Naive thymus-derived CD8-positive, alpha-beta T cell (primary cell): ENCODE measurements at regions not wholly inside any gene's neighbourhood (a gene's known extent, or its start where the extent isn't known, plus 50 kb on each side); places are given as distances from the start of the nearest gene placed in this dataset.
"Not testable (repeated sequence)": the region's sequence is repeated elsewhere in the genome, so short reads cannot be mapped to it uniquely, and the experiment has no call there.

Experiments used
- ATAC-seq, 2 donors: fragments of 150-1000 bp; cut with Tn5 transposase in 1 of 2; sonication (Bioruptor Pico), chemical (Tn5 transposase) in 1 of 2; 1 replicate in 1 of 2; 2 replicates in 1 of 2; pipeline ENCODE4 v1.10.0; 2021; ENCODE audit warnings: mild to moderate bottlenecking in 2 of 2, moderate library complexity in 2 of 2
- POLR2A ChIA-PET: fragments of 350-600 bp; sonication (Branson Sonifier 250); formaldehyde crosslinking; loops from one replicate; lab custom pipeline; 2021; ENCODE audit warnings: antibody characterized with exemption; lab: Charles Lee
- DNase-seq, 10 donors: peaks; one replicate each; pipeline versions ENCODE4 v3.0.0 to v3.0.0-alpha.2; 2020 to 2022
- H3K27ac Mint-ChIP-seq, 10 donors: one replicate each; pipeline ENCODE4 v1.8.0; 2020 to 2022; ENCODE audit warnings: mild to moderate bottlenecking in 10 of 10, mixed read lengths in 10 of 10, moderate library complexity in 4 of 10, inconsistent platforms in 1 of 10
- H3K27me3 Mint-ChIP-seq, 5 donors: one replicate each; pipeline ENCODE4 v1.8.0; 2021 to 2022; ENCODE audit warnings: mixed read lengths in 5 of 5
- H3K36me3 Mint-ChIP-seq, 3 donors: one replicate each; pipeline ENCODE4 v1.8.0; 2020 to 2022; ENCODE audit warnings: mixed read lengths in 3 of 3, mild to moderate bottlenecking in 2 of 3, inconsistent platforms in 1 of 3
- H3K4me1 Mint-ChIP-seq, 4 donors: one replicate each; pipeline ENCODE4 v1.8.0; 2021 to 2022; ENCODE audit warnings: mixed read lengths in 4 of 4
- H3K4me3 Mint-ChIP-seq, 10 donors: one replicate each; pipeline ENCODE4 v1.8.0; 2020 to 2022; ENCODE audit warnings: mild to moderate bottlenecking in 10 of 10, mixed read lengths in 10 of 10, moderate library complexity in 6 of 10, inconsistent platforms in 1 of 10
- H3K9me3 Mint-ChIP-seq, 9 donors: one replicate each; pipeline ENCODE4 v1.8.0; 2020 to 2022; ENCODE audit warnings: mixed read lengths in 9 of 9, mild to moderate bottlenecking in 3 of 9, inconsistent platforms in 1 of 9, moderate library complexity in 1 of 9

DNA sequence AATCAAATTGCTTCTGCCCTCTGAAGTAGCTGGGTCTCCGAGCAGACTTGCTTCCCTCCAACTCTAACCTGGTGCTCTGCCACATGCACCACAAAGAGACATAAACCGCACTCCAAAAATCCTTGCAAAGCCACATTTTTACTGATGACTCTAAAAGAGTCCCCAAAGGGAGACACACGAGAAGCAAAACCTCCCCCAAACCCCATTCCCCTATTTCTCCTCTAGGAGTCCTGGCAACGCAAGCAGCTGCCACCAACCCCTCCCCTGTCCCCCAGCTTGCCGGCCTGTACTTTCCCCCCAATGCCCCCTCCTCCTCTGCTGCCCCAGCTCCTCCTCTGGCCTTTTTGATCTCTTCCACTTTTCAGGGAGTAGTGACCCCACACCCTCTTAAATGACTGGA is 180.1 kb upstream of the ARID1B start:
- ATAC-seq (no peak), DNase-seq (no peak)
- peaks cover 0 to 10% (median 0%) of the 10 kb centered on the region in 4 donors for H3K4me1 Mint-ChIP-seq
- POLR2A ChIA-PET = interaction anchor here (0.6 kb wide), 1 partner anchor 8 kb away, joined by 4 read pairs; no protein-coding TSS in a partner anchor
- no peaks in the 10 kb centered on the region for H3K9me3 Mint-ChIP-seq
- no peak overlapping the region for H3K27ac Mint-ChIP-seq
- peaks cover 0 to 17% (median 6%) of the 10 kb centered on the region in 5 donors for H3K27me3 Mint-ChIP-seq
- H3K36me3 Mint-ChIP-seq = no peaks in the 10 kb centered on the region
- no peak overlapping the region for H3K4me3 Mint-ChIP-seq

DNA sequence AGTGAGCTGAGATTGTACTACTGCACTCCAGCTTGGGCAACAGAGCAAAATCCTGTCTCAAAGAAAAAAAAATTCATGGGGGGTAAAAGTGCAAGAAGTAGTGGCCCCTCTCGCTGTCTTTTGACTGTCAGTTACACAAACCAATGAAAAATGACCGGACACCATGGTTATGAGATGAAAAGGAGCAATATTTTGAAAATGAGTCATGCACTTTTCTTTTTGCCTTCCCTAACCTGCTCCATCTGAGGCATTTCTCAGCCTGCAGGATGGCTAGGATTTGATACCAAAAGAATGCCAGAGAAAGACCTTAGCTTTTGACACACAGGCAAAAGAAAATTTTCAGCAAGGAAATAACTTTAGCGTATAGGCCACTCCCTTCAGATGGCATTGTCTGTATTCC is 181.7 kb upstream of the ARID1B start:
- no peaks in the 10 kb centered on the region for H3K36me3 Mint-ChIP-seq
- POLR2A ChIA-PET = no interaction called here
- peaks cover 0 to 10% (median 0%) of the 10 kb centered on the region in 4 donors for H3K4me1 Mint-ChIP-seq
- peaks cover 0 to 14% (median 3%) of the 10 kb centered on the region in 5 donors for H3K27me3 Mint-ChIP-seq
- H3K27ac Mint-ChIP-seq = no peak overlapping the region
- no peaks in the 10 kb centered on the region for H3K9me3 Mint-ChIP-seq
- no peak for ATAC-seq
- H3K4me3 Mint-ChIP-seq = no peak overlapping the region
- DNase-seq = no peak

DNA sequence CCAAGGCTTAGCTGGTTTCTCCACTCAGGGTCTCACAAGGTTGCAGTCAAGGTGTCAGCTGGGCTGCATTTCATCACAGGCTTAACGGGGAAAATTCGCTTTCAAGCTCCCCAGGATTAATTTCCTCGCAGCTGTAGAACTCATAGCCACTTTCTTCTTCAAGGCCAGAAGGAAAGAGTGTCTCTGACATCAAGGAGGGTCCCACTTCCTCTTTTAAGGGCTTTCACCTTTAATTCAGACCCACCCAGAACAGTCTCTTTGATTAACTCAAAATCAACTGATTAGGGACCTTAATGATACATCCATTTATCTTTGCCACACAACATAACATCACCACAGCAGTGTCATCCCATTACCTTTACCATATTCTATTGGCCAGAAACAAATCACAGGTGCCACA is 183.3 kb upstream of the ARID1B start:
- H3K4me1 Mint-ChIP-seq = peaks cover 0 to 8% (median 0%) of the 10 kb centered on the region in 4 donors
- H3K27ac Mint-ChIP-seq = no peak overlapping the region
- ATAC-seq = no peak
- H3K36me3 Mint-ChIP-seq = no peaks in the 10 kb centered on the region
- no peak overlapping the region for H3K4me3 Mint-ChIP-seq
- no peak for DNase-seq
- POLR2A ChIA-PET = no interaction called here
- H3K9me3 Mint-ChIP-seq = no peaks in the 10 kb centered on the region
- peaks cover 0 to 12% (median 3%) of the 10 kb centered on the region in 5 donors for H3K27me3 Mint-ChIP-seq

DNA sequence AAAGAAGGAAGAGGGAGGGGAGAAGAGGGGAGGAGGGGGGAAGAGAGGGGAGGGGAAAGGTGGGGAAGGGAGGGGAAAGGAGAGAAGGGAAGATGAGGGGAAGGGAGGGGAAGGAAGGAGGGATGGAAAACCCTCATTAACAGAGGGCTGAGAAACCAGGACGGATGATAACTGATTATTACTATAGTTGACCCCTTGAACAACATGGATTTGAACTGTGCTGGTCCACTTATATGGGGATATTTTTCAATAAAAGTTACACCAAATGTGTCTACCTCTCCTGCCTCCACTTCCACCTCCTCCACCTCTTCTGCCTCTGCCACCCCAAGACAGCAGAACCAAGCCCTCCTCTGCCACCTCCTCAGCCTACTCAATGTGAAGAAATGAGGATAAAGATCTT is 184.1 kb upstream of the ARID1B start:
- no peak for DNase-seq
- POLR2A ChIA-PET = no interaction called here
- peaks cover 0 to 12% (median 3%) of the 10 kb centered on the region in 5 donors for H3K27me3 Mint-ChIP-seq
- no peaks in the 10 kb centered on the region for H3K36me3 Mint-ChIP-seq
- no peak overlapping the region for H3K4me3 Mint-ChIP-seq
- H3K9me3 Mint-ChIP-seq = no peaks in the 10 kb centered on the region
- peaks cover 0 to under 1% (median 0%) of the 10 kb centered on the region in 4 donors for H3K4me1 Mint-ChIP-seq
- ATAC-seq = no peak
- H3K27ac Mint-ChIP-seq = no peak overlapping the region

DNA sequence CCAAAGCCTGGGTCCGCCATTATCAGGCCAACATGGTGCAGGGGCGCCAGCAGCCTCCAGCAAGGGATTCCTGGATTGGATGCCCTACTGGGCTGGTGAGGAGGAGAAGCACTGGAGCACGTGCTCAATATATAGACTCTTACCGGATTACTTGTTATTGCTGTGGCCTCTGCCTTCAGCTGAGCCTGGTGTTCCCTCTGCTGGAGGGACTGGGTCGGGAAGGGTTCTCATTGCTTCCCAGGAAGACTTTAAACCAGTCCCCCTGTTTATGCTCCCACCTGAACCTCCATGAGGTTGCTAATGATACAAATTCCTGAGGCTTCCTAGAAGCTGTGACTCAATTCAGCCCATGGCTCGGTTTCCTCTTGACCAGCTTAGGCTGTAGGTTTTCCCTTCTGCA is 186.7 kb upstream of the ARID1B start:
- H3K4me3 Mint-ChIP-seq = no peak overlapping the region
- POLR2A ChIA-PET = no interaction called here
- H3K9me3 Mint-ChIP-seq = no peaks in the 10 kb centered on the region
- DNase-seq (no peak), ATAC-seq (no peak)
- no peaks in the 10 kb centered on the region for H3K36me3 Mint-ChIP-seq
- no peaks in the 10 kb centered on the region for H3K4me1 Mint-ChIP-seq
- H3K27ac Mint-ChIP-seq = no peak overlapping the region
- peaks cover 0 to 11% (median 5%) of the 10 kb centered on the region in 5 donors for H3K27me3 Mint-ChIP-seq

DNA sequence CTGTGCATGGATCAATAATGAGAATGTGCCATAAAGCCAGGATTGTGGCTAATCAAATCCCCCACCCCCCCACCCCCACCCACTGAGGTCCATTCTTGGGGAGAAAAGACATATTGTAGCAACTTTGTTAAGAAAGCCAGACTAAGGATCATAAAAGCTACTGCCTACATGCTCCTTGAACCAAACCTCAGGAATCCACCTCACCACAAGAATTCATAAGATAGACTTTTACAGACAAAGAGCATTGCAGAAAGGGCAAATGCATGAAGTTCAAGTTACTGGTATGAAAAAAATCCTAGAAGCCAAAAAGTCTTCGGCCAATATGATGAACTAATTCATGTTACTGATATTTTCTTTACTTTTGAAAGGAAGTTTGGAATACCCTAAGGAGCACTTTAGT is 187.9 kb upstream of the ARID1B start:
- H3K4me3 Mint-ChIP-seq = no peak overlapping the region
- no peaks in the 10 kb centered on the region for H3K36me3 Mint-ChIP-seq
- H3K4me1 Mint-ChIP-seq = no peaks in the 10 kb centered on the region
- peaks cover 0 to under 1% (median 0%) of the 10 kb centered on the region in 9 donors for H3K9me3 Mint-ChIP-seq
- H3K27me3 Mint-ChIP-seq = peaks cover 0 to 11% (median 5%) of the 10 kb centered on the region in 5 donors
- POLR2A ChIA-PET = interaction anchor here (0.7 kb wide), 1 partner anchor 8 kb away, joined by 4 read pairs; no protein-coding TSS in a partner anchor
- no peak for ATAC-seq
- no peak for DNase-seq
- H3K27ac Mint-ChIP-seq = no peak overlapping the region

DNA sequence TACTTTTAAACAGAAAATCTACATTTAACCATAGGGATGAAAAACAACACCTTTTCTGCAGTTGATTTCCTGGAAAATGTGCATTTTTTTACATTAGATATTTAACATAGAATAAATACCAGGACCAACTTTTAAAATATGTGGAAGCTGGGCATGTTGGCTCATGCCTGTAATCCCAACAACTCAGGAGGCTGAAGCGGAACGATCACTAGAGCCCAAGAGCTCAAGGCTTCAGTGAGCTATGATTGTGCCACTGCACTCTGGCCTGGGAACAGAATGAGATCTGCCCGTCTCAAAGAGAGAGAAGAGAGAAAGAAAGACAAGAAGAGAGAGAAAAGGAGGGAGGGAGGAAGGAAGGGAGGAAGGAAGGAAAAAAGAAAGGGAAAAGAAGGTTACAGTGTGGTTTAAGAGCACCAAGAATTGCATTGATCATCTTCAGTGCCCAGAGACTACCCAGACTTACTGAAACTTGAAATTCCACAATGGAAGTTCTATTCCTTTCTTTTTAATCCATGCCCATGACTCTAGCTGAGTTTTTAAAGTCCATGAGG is 189.4 kb upstream of the ARID1B start:
- POLR2A ChIA-PET = no interaction called here
- H3K27me3 Mint-ChIP-seq = peaks cover 0 to 11% (median 5%) of the 10 kb centered on the region in 5 donors
- H3K4me1 Mint-ChIP-seq = no peaks in the 10 kb centered on the region
- ATAC-seq (no peak), DNase-seq (no peak)
- H3K27ac Mint-ChIP-seq = no peak overlapping the region
- H3K4me3 Mint-ChIP-seq = no peak overlapping the region
- no peaks in the 10 kb centered on the region for H3K36me3 Mint-ChIP-seq
- H3K9me3 Mint-ChIP-seq = peaks cover 0 to 5% (median 0%) of the 10 kb centered on the region in 9 donors

DNA sequence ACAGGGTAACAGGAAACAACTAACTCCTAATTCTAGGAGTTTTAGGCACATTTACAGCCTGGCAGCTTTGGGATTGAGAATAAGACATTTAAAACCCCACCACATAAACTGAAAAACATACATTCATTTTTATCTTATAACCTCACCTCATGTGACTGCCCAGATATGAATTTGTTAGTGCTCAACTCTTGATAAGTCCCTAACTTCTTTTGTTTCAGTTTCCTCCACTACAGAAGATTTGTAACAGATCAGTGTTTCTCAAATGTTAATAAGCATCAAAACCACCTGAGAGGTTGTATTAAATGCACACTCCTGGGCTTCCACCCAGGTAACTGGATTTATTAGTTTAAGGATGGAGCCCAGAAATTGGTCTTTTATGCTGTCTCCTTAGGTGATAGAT is 190.1 kb upstream of the ARID1B start:
- H3K27ac Mint-ChIP-seq = no peak overlapping the region
- H3K9me3 Mint-ChIP-seq = peaks cover 0 to 5% (median 0%) of the 10 kb centered on the region in 9 donors
- DNase-seq (no peak), ATAC-seq (no peak)
- H3K4me3 Mint-ChIP-seq = no peak overlapping the region
- H3K36me3 Mint-ChIP-seq = no peaks in the 10 kb centered on the region
- H3K27me3 Mint-ChIP-seq = peaks cover 0 to 11% (median 2%) of the 10 kb centered on the region in 5 donors
- POLR2A ChIA-PET = no interaction called here
- no peaks in the 10 kb centered on the region for H3K4me1 Mint-ChIP-seq

DNA sequence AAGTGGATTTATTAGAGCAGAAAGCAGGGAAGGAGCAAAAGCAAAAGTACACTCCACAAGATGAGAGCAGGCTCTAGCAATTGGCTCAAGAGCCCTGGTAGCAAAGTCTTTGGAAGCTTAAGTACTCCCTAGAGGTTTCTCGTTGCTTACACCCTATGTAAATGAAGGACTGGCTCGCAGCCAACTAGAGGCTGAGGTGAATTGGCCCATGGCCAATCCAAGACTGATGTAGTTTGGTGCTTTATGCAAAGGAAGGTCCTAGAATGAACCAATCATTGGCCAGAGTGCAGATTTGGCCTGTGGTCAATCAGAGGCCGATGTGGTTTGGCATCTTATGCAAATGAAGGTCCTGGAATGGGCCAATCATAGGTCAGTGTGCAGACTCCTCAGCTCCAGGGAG is 191.3 kb upstream of the ARID1B start:
- Mint-ChIP-seq H3K27ac (no peak overlapping the region), H3K27me3 (peaks cover 0 to 10% (median 2%) of the 10 kb centered on the region in 5 donors), H3K36me3 (no peaks in the 10 kb centered on the region), H3K4me3 (no peak overlapping the region), H3K9me3 (peaks cover 0 to 5% (median 0%) of the 10 kb centered on the region in 9 donors), H3K4me1 (no peaks in the 10 kb centered on the region)
- ATAC-seq (no peak), DNase-seq (no peak)
- POLR2A ChIA-PET = no interaction called here

DNA sequence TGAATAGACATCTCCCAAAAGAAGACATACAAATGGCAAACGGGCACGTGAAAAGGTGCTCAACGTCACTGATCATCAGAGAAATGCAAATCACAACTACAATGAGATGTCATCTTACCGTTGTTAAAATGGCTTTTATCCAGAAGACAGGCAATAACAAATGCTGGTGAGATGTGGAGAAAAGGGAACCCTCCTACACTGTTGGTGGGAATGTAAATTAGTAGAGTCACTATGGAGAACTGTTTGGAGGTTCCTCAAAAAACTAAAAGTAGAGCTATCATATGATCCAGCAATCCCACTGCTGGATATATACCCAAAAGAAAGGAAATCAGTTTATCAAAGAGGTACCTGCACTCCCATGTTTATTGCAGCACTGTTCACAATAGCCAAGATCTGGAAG is 193.1 kb upstream of the ARID1B start:
- H3K9me3 Mint-ChIP-seq = peaks cover 0 to 11% (median 7%) of the 10 kb centered on the region in 9 donors
- ATAC-seq, H3K4me1 Mint-ChIP-seq, H3K36me3 Mint-ChIP-seq, H3K27ac Mint-ChIP-seq, POLR2A ChIA-PET, H3K4me3 Mint-ChIP-seq, H3K27me3 Mint-ChIP-seq, DNase-seq: not testable (repeated sequence)

DNA sequence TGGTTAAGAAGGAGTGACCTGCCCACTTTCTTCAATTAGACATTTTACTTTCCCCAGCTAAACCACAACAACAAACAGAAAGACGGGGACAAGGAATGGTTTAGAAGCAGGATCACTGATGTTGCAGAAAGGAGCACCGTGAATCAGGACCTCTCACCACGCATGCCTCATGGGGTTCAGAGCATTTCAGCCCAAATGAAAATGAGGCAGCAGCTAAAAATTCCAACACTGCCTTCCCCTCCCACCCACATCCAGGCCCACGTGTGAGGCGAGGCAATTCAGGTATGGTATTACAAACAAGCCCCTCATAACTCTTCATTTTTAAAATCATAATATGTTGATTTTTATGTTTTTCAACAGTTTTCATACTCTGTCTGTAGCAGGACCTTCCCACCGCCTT is 194.1 kb upstream of the ARID1B start:
- Mint-ChIP-seq H3K36me3 (peaks cover 0 to 11% (median 8%) of the 10 kb centered on the region in 3 donors), H3K27me3 (peaks cover 0 to 3% (median 0%) of the 10 kb centered on the region in 5 donors), H3K27ac (no peak overlapping the region), H3K4me1 (no peaks in the 10 kb centered on the region), H3K4me3 (no peak overlapping the region), H3K9me3 (peaks cover 0 to 17% (median 14%) of the 10 kb centered on the region in 9 donors)
- DNase-seq (no peak), ATAC-seq (no peak)
- POLR2A ChIA-PET = no interaction called here

DNA sequence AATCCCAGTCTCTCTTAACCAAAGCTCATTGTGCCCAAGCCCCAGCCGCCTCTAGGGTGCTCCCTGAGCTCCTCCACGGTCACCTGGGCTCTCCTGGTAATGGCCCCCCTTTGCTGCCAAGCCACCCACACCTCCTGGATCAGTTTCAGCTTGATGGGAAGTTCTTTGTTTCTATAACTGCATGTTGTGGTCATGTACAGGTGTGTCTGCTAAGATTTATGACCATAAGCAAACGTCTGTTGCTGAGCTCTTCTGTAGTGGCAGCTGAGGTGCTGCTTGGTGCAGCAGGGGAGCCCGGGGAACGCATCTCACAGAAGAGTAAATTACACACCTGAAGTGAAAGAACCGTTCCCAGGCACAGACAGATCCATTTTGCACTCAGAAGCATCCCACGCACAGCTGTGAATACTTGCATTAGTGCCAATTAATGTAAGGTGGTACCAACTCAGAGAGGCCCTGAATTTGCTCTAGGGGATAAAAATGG is 194.6 kb upstream of the ARID1B start:
- H3K27me3 Mint-ChIP-seq = peaks cover 0 to 2% (median 0%) of the 10 kb centered on the region in 5 donors
- no peak for ATAC-seq
- no peak for DNase-seq
- POLR2A ChIA-PET = no interaction called here
- H3K4me3 Mint-ChIP-seq = no peak overlapping the region
- peaks cover 0 to 23% (median 16%) of the 10 kb centered on the region in 9 donors for H3K9me3 Mint-ChIP-seq
- H3K4me1 Mint-ChIP-seq = no peaks in the 10 kb centered on the region
- no peak overlapping the region for H3K27ac Mint-ChIP-seq
- peaks cover 0 to 12% (median 11%) of the 10 kb centered on the region in 3 donors for H3K36me3 Mint-ChIP-seq

DNA sequence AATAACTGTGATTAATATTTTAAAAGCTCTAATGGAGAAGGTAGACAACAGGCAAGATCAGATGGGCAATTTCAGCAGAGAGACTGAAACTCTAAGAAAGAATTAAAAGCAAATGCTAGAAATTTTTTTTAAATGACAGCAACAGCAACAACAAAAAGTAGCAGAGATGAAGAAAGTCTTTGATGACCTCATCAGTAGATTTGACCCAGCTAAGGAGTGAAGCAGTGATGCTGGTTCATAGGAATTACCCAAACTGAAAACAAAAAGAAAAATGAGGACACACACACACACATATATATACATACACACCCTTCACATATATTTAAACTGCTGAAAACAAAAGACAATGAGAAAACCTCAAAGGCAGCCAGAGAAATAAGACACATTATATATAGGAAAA is 197.6 kb upstream of the ARID1B start:
- Mint-ChIP-seq H3K36me3 (peaks cover 0 to 28% (median 24%) of the 10 kb centered on the region in 3 donors), H3K27me3 (peaks cover 0 to 8% (median 2%) of the 10 kb centered on the region in 5 donors), H3K4me3 (no peak overlapping the region), H3K9me3 (peaks cover 3 to 50% (median 42%) of the 10 kb centered on the region in 9 donors), H3K27ac (no peak overlapping the region), H3K4me1 (no peaks in the 10 kb centered on the region)
- POLR2A ChIA-PET = no interaction called here
- ATAC-seq = no peak
- DNase-seq = no peak

DNA sequence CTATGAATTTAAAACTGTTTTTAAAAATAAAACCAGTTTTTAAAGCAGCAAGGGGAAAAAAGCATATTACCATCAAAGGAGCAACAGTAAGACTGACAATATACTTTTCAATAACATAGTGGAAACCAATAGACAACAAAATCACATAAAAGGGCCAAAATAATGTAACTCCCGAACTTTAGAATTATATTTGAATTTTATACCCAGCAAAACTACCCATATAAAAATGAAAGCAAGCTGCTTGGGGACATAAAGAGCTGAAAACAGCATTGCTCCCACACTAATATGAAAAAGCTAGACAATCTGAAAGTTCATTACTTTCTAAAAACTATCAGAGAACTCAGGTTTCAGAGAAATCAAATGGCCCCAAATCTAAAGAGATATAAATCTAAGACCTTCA is 199.4 kb upstream of the ARID1B start:
- H3K27ac Mint-ChIP-seq = no peak overlapping the region
- H3K4me3 Mint-ChIP-seq = no peak overlapping the region
- H3K9me3 Mint-ChIP-seq = peaks cover 3 to 50% (median 41%) of the 10 kb centered on the region in 9 donors
- no peak for ATAC-seq
- no peak for DNase-seq
- peaks cover 0 to 28% (median 24%) of the 10 kb centered on the region in 3 donors for H3K36me3 Mint-ChIP-seq
- no peaks in the 10 kb centered on the region for H3K4me1 Mint-ChIP-seq
- POLR2A ChIA-PET = no interaction called here
- H3K27me3 Mint-ChIP-seq = peaks cover 0 to 8% (median 4%) of the 10 kb centered on the region in 5 donors
